H1 (cell line): ENCODE measurements at regions not wholly inside any gene's neighbourhood (a gene's known extent, or its start where the extent isn't known, plus 50 kb on each side); places are given as distances from the start of the nearest gene placed in this dataset.

Experiments used
- CTCF ChIA-PET: fragments of 300-600 bp; sonication (Branson Sonifier 250); formaldehyde crosslinking; loops from one replicate; lab custom pipeline; 2021; ENCODE audit not compliant: partially characterized antibody; lab: Charles Lee
- POLR2A ChIA-PET: fragments of 300-600 bp; sonication (Branson Sonifier 250); formaldehyde crosslinking; loops from one replicate; lab custom pipeline; 2021; ENCODE audit warnings: inconsistent platforms; ENCODE audit not compliant: partially characterized antibody; lab: Charles Lee
- DNase-seq, 2 experiments: peaks; one replicate each; pipeline versions ENCODE4 v3.0.0 to v3.0.0-alpha.2; 2010 to 2022; ENCODE audit warnings: low spot score in 2 of 2, low read depth in 1 of 2, mixed read lengths in 1 of 2
- FAIRE-seq: peaks from 2 replicates; lab custom pipeline; 2011; peaks lifted over from hg19 to GRCh38; lab: Jason Lieb, UNC
- H2AFZ ChIP-seq: 2 replicates; pipeline ENCODE4 v1.8.1; 2012; ENCODE audit warnings: low read length, inconsistent platforms
- H2AK5ac ChIP-seq: 2 replicates; pipeline ENCODE4 v1.6.1; 2013; ENCODE audit warnings: low read depth, low read length
- H2BK120ac ChIP-seq: replicated peaks from 2 replicates; pipeline ENCODE3; 2013; ENCODE audit warnings: low read depth, low read length, inconsistent platforms
- H2BK12ac ChIP-seq: 2 replicates; pipeline ENCODE4 v1.6.1; 2013; ENCODE audit warnings: low read depth, low read length
- H2BK15ac ChIP-seq: 2 replicates; pipeline ENCODE4 v1.6.1; 2013; ENCODE audit warnings: low read length
- H2BK20ac ChIP-seq: 2 replicates; pipeline ENCODE4 v1.6.1; 2013; ENCODE audit warnings: low read length
- H2BK5ac ChIP-seq: 2 replicates; pipeline ENCODE4 v1.6.1; 2013; ENCODE audit warnings: low read depth, low read length
- H3K14ac ChIP-seq: 2 replicates; pipeline ENCODE4 v1.6.1; 2013; ENCODE audit warnings: inconsistent platforms; ENCODE audit not compliant: insufficient read length
- H3K18ac ChIP-seq: 2 replicates; pipeline ENCODE4 v1.6.1; 2013; ENCODE audit warnings: low read length; ENCODE audit errors: extremely low read depth
- H3K23ac ChIP-seq: 2 replicates; pipeline ENCODE4 v1.6.1; 2013; ENCODE audit warnings: inconsistent platforms; ENCODE audit not compliant: insufficient read length
- H3K23me2 ChIP-seq: 2 replicates; pipeline ENCODE4 v1.6.1; 2013; ENCODE audit warnings: low read depth, low read length
- H3K27ac ChIP-seq: 2 replicates; pipeline ENCODE4 v1.6.1; 2011; ENCODE audit warnings: low read depth, low read length, inconsistent platforms
- H3K27me3 ChIP-seq, 4 experiments: replicated peaks in 1 of 4; 1 replicate in 1 of 4; 2 replicates in 3 of 4; pipeline versions ENCODE4 v1.6.1 to v1.8.1; 2011 to 2013; ENCODE audit warnings: low read length in 3 of 4, mild to moderate bottlenecking in 3 of 4, inconsistent platforms in 2 of 4, mixed read lengths in 2 of 4, moderate library complexity in 1 of 4; ENCODE audit not compliant: control insufficient read depth in 3 of 4, insufficient read depth in 3 of 4; ENCODE audit errors: extremely low read depth in 1 of 4
- H3K36me3 ChIP-seq, 4 experiments: 2 replicates each; pipeline versions ENCODE4 v1.6.1 to v1.8.1; 2011 to 2013; ENCODE audit warnings: mild to moderate bottlenecking in 4 of 4, low read length in 3 of 4, moderate library complexity in 2 of 4, control low read depth in 1 of 4, inconsistent platforms in 1 of 4; ENCODE audit not compliant: insufficient read depth in 4 of 4, control insufficient read depth in 2 of 4
- H3K4ac ChIP-seq: replicated peaks from 2 replicates; pipeline ENCODE3; 2013; ENCODE audit warnings: low read length, low read depth, mixed read lengths, inconsistent platforms; ENCODE audit not compliant: insufficient read length
- H3K4me1 ChIP-seq, 4 experiments: replicated peaks in 1 of 4; 1 replicate in 1 of 4; 2 replicates in 3 of 4; pipeline versions ENCODE4 v1.6.1 to v1.8.1; 2011 to 2013; ENCODE audit warnings: low read length in 3 of 4, inconsistent platforms in 2 of 4, mixed read lengths in 1 of 4; ENCODE audit not compliant: insufficient read depth in 4 of 4, control insufficient read depth in 3 of 4
- H3K4me2 ChIP-seq, 2 experiments: 2 replicates each; pipeline versions ENCODE4 v1.6.1 to v1.8.1; 2011 to 2013; ENCODE audit warnings: low read depth in 2 of 2, low read length in 2 of 2, control low read depth in 1 of 2, inconsistent platforms in 1 of 2, mild to moderate bottlenecking in 1 of 2; ENCODE audit not compliant: insufficient read depth in 1 of 2
- H3K4me3 ChIP-seq, 4 experiments: fragments of 200-600, 300-600 bp in 1 of 4; sonication (generic), shearing (Covaris generic), sonication (Bioruptor Twin) in 1 of 4; 2 replicates each; pipeline versions ENCODE4 v1.5.1 to v1.8.1; 2011 to 2016; ENCODE audit warnings: low read length in 4 of 4, low read depth in 3 of 4, control low read depth in 2 of 4, inconsistent platforms in 2 of 4, mild to moderate bottlenecking in 2 of 4, mixed read lengths in 1 of 4, moderate library complexity in 1 of 4; ENCODE audit not compliant: insufficient read depth in 2 of 4; ENCODE audit errors: extremely low read depth in 1 of 4
- H3K56ac ChIP-seq: replicated peaks from 2 replicates; pipeline ENCODE3; 2013; ENCODE audit warnings: low read depth, mild to moderate bottlenecking, mixed read lengths, low read length, inconsistent platforms; ENCODE audit not compliant: insufficient read length
- H3K79me1 ChIP-seq: 2 replicates; pipeline ENCODE4 v1.6.1; 2013; ENCODE audit warnings: low read depth, low read length, control low read depth
- H3K79me2 ChIP-seq, 2 experiments: 2 replicates each; pipeline versions ENCODE4 v1.6.1 to v1.8.1; 2012 to 2013; ENCODE audit warnings: low read length in 2 of 2, mild to moderate bottlenecking in 2 of 2, inconsistent platforms in 1 of 2; ENCODE audit not compliant: insufficient read depth in 2 of 2, control insufficient read depth in 1 of 2
- H3K9ac ChIP-seq, 4 experiments: replicated peaks in 1 of 4; 1 replicate in 1 of 4; 2 replicates in 3 of 4; pipeline versions ENCODE4 v1.6.1 to v1.8.1; 2011 to 2013; ENCODE audit warnings: low read depth in 3 of 4, low read length in 3 of 4, control low read depth in 2 of 4, mild to moderate bottlenecking in 2 of 4, moderate library complexity in 2 of 4, inconsistent platforms in 1 of 4; ENCODE audit errors: extremely low read depth in 1 of 4
- H3K9me3 ChIP-seq, 2 experiments: 2 replicates each; pipeline versions ENCODE4 v1.6.1 to v1.8.1; 2012 to 2013; ENCODE audit warnings: mild to moderate bottlenecking in 2 of 2, moderate library complexity in 2 of 2, control low read depth in 1 of 2, inconsistent platforms in 1 of 2, low read depth in 1 of 2, low read length in 1 of 2, mixed read lengths in 1 of 2; ENCODE audit not compliant: insufficient read depth in 2 of 2
- H4K20me1 ChIP-seq, 2 experiments: replicated peaks in 1 of 2; 2 replicates each; pipeline versions ENCODE3 to v1.8.1; 2011 to 2013; ENCODE audit warnings: inconsistent platforms in 2 of 2, low read length in 2 of 2, mild to moderate bottlenecking in 1 of 2; ENCODE audit not compliant: insufficient read depth in 2 of 2, control insufficient read depth in 1 of 2
- H4K5ac ChIP-seq: 2 replicates; pipeline ENCODE4 v1.6.1; 2013; ENCODE audit warnings: low read length, low read depth, mixed read lengths, inconsistent platforms; ENCODE audit not compliant: insufficient read length
- H4K8ac ChIP-seq: 2 replicates; pipeline ENCODE4 v1.8.0; 2013; ENCODE audit warnings: mild to moderate bottlenecking, moderate library complexity, low read length, inconsistent platforms; ENCODE audit not compliant: insufficient read depth; ENCODE audit errors: extremely low read depth
- H4K91ac ChIP-seq: replicated peaks from 2 replicates; pipeline ENCODE3; 2013; ENCODE audit warnings: low read length, mixed read lengths, inconsistent platforms; ENCODE audit not compliant: insufficient read length
- WGBS, 2 experiments: shearing (Covaris generic) in 1 of 2; methylation state at CpG; one replicate each; pipeline versions ENCODE4 v1.1.6 to v1.1.7; 2013 to 2015; ENCODE audit warnings: low lambda C conversion rate in 2 of 2, mixed read lengths in 2 of 2, inconsistent platforms in 1 of 2, low coverage in 1 of 2, missing lambda C conversion rate in 1 of 2; ENCODE audit not compliant: insufficient replicate concordance in 2 of 2, insufficient coverage in 1 of 2, insufficient read length in 1 of 2; ENCODE audit errors: extremely low coverage in 1 of 2, missing lambda C conversion rate in 1 of 2; 5-methylcytosine and 5-hydroxymethylcytosine counted together
- TF ChIP-seq, protein P1 (sequence below): IDR thresholded peaks from 2 replicates; pipeline ENCODE4 v1.6.1; 2011; ENCODE audit warnings: low read depth, mild to moderate bottlenecking, low read length; ENCODE audit not compliant: insufficient read depth

DNA sequence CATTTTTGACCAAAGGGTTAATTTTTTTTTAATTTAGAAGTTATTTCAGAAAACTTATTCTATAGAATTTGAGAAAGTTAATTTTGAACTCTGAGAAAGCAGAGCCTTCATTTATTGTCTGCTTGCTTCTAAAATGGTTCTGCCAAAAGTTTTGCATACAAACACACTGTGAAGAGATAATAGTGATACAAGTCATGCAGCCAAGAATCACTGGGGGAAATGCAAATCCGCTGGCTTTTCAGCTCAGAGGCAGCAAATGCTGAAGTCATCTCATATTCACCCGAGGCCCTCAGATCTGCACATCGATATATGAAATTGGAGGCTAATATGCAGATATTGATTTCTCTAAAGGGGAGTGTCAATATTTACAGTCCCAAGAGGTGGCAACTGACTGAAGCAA, 186.2 kb downstream of the KIT start:
- Histone ChIP-seq H4K5ac (no peak overlapping the region), H3K14ac (no peak overlapping the region), H3K4me3 (no peak overlapping the region), H3K4me2 (no peak overlapping the region), H3K9me3 (no peaks in the 10 kb centered on the region), H2BK5ac (no peak overlapping the region), H4K20me1 (no peaks in the 10 kb centered on the region), H3K23ac (no peak overlapping the region), H3K27ac (no peak overlapping the region), H2AFZ (no peak overlapping the region), H3K18ac (no peak overlapping the region), H2AK5ac (no peak overlapping the region), H2BK15ac (no peak overlapping the region), H2BK120ac (no peak overlapping the region), H3K56ac (no peak overlapping the region), H3K9ac (no peak overlapping the region), H3K79me2 (no peaks in the 10 kb centered on the region), H3K27me3 (no peaks in the 10 kb centered on the region), H2BK20ac (no peak overlapping the region), H4K91ac (no peak overlapping the region), H3K4ac (no peak overlapping the region), H2BK12ac (no peak overlapping the region), H3K79me1 (no peaks in the 10 kb centered on the region), H4K8ac (no peak overlapping the region), H3K23me2 (no peaks in the 10 kb centered on the region), H3K36me3 (no peaks in the 10 kb centered on the region; a peak in 1 of 8 replicates), H3K4me1 (no peaks in the 10 kb centered on the region)
- FAIRE-seq, result no peak
- WGBS, 2 experiments, result 95% methylated on average over 3 of the region's 3 CpGs; no CpG with 5 or more reads in 1 of the 2 experiments
- no peak for DNase-seq
- CTCF ChIA-PET, result no interaction called here
- POLR2A ChIA-PET, result no interaction called here
- TF ChIP-seq, protein P1, sequence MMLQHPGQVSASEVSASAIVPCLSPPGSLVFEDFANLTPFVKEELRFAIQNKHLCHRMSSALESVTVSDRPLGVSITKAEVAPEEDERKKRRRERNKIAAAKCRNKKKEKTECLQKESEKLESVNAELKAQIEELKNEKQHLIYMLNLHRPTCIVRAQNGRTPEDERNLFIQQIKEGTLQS, result no peak
